OCI-M2 (cell line): ENCODE measurements at regions not wholly inside any gene's neighbourhood (a gene's known extent, or its start where the extent isn't known, plus 50 kb on each side); places are given as distances from the start of the nearest gene placed in this dataset.
"Not testable (repeated sequence)": the region's sequence is repeated elsewhere in the genome, so short reads cannot be mapped to it uniquely, and the experiment has no call there.

Source experiments
- DNase-seq: peaks from one replicate; lab custom pipeline; 2025; ENCODE audit not compliant: unreplicated experiment; lab: John Stamatoyannopoulos, UW

DNA sequence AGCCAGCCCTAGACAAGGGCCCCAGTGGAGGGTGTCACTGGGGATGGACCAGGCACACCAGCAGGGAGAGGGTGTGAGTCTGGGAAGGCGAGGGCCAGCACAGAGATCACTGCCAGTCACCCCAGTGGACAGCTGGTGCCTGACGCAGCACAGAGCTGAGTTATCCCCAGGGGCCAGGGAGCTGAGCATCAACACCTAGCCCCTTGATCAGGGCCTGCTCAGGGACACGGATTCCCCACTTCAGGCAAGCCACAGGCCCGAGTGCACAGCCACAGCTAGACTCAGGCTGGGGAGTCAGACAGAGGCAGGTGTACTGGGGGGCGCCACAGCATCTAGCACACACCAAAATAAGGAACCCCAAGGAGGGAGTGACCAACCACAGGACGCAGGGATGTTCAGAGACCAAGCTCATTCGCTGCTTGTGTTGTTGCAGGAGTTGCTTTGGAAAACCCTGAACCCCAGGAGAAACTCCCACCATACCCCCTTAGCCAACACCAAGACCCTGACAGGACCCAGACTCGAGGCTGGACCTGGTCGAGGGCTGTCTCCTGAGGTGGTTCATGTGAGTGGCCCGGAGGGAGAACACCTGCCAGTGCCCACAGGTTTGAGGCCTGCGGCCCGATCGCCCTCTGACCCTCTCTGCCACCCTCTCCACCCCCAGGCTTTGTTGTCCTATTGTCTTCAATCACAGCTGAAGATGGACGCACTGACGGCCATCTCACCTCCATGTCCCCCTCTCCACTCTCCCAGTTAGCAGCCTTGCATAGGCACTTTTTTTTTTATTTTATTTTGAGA is 146.8 kb downstream of the TPRA1 start:
- no peak for DNase-seq

DNA sequence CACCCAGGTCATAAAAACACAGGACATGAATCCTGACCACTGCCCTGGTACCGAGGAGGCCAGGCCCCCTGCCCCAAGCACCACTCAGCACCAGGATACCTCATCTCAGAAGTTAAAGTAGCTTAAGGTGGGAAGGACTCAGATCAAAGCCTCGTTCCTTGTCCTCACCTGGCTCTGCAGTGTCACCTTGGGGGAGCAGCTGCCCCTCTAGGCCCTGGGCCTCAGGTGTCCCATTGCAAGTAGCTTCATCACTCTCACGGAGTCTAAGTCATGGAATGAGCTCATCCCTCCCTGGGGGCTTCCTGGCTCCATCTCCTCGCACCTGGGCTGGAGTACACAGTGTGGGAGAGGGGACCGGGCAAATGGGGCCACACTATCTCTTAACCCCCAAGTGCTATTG is 148.0 kb downstream of the TPRA1 start:
- no peak for DNase-seq

GRCh38 chr3:127441764-127442163 is 148.8 kb downstream of the TPRA1 start:
- no peak for DNase-seq

GRCh38 chr3:127440384-127440783 is 150.1 kb downstream of the TPRA1 start:
- DNase-seq: no peak

- no peak for DNase-seq
Observed at GRCh38 chr3:127439621-127440020, 150.9 kb downstream of the TPRA1 start.

- DNase-seq: no peak
Observed at GRCh38 chr3:127438951-127439350, 151.1 kb upstream of the PRR20G start.

- DNase-seq: no peak
Observed at GRCh38 chr3:127438371-127438770, 150.5 kb upstream of the PRR20G start.

- DNase-seq: not testable (repeated sequence)
Observed at GRCh38 chr3:127435299-127435698, 147.5 kb upstream of the PRR20G start.

- DNase-seq: no peak
Observed at GRCh38 chr3:127431066-127431465, 143.2 kb upstream of the PRR20G start.

DNA sequence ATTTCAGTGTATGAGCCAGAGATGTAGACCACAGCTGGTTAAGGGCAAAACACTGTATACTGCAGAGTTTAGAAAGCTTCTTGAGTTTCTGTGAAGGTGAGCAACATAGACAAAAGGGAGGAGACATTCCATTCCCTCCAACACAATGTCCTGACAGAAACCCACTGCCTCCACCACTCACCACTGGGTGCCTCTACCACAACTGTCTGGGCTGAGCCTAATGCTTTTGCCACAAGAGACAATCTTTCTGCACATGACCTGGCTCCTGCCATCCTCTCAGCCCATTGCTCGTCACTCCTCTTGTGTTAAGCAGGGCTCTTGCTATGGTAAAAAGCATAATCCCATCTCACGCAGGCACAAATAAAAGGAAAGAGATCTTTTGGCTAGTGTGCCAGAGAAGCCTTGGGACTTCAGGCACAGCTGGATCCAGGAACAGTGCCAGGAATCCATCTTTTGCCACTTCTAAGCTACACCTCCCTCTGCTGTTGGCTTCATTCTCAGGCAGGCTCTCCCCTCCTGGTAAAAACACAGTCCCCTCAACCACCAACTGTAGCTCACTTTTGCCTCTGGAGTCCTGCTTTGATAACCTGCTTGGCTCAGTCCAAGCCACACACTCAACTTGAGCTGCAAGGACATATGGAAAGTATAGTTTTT is 140.6 kb upstream of the PRR20G start:
- no peak for DNase-seq

DNA sequence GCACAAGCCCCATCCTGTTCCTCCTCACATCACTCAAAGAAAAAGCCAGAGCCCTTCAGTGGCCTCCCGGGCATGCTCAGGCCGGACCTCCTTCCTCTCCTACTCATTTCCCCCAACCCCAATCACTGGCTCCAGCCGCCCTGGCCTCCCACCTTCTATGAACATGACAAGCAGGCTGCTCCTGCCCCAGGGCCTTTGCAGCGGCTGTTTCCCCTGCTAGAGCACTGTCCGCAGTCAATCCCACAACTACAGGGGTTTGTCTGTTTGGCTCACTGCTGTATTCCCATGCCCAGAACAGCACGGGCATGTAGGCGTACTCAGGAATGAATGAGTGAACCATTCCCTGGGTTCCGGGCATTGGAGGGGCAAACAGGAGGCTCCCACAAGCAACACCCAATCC is 139.8 kb upstream of the PRR20G start:
- no peak for DNase-seq

DNA sequence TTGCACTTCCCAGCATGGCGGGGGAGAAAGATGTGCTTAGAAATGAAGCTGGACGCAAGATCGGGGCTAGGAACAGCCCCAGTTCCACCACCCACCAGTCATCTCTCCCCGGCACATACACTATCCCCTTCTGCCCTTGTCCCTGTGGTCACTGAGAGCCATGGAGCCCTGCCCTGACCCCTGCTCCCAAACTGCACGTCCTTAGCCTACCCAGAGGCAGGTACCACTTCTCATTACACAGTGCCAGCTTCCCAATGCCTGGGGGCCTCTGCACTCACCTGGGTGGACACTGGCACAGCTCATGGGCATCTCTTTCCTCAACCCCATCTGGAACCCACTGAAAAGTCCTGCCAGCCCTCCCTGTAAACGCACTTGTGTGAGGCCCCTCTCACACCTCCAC is 139.3 kb upstream of the PRR20G start:
- no peak for DNase-seq

GRCh38 chr3:127426444-127427153 is 138.8 kb upstream of the PRR20G start:
- no peak for DNase-seq

- DNase-seq: no peak
Observed at GRCh38 chr3:127425505-127426443, 137.9 kb upstream of the PRR20G start.

- no peak for DNase-seq
Observed at GRCh38 chr3:127424766-127425504, 137.1 kb upstream of the PRR20G start.

- no peak for DNase-seq
Observed at GRCh38 chr3:127423856-127424765, 136.3 kb upstream of the PRR20G start.

DNA sequence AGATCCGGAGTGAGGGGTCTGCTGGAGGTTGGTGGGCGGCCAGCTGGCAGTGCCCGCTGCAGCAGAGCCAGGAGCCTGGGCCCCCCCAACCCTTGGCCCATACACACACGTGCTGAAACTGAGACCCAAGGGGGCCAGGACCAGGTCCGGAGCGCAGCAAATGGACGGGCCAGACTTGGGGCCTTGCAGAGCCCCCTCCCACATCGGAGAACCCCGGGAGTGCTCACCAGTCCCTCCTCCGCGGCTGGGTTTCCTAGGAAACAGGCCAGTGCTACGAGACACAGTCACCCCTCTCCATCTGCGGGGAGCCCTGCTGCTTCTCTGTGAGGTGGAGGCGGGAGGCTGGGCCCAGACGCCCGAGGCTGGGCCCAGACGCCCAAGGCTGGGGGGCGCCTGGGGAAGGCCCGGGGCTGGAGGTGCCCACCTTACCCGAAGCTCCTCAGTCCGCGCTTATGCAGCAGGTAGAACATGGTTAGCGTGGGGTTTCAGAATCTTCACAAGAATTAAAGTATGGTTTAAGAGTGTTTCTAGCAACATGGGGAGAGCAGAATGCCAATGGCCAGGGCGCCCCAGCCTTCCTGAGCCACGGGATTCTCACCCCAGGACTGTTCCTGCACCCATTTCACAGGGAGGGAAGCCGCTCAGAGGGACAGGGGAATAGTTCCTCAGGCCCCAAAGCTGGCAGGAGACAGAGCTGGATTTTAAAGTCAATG is 135.0 kb upstream of the PRR20G start:
- DNase-seq: no peak

GRCh38 chr3:127421943-127422662 is 134.3 kb upstream of the PRR20G start:
- no peak for DNase-seq
